HG02970 (cell line): ENCODE measurements at regions not wholly inside any gene's neighbourhood (a gene's known extent, or its start where the extent isn't known, plus 50 kb on each side); places are given as distances from the start of the nearest gene placed in this dataset.
"Not testable (repeated sequence)": the region's sequence is repeated elsewhere in the genome, so short reads cannot be mapped to it uniquely, and the experiment has no call there.

ENCODE experiments used
- ATAC-seq: cut with Tn5 transposase; IDR thresholded peaks from one replicate; pipeline ENCODE4 v1.9.1; 2021; ENCODE audit warnings: mild to moderate bottlenecking, moderate library complexity, moderate number of reproducible peaks; ENCODE audit not compliant: unreplicated experiment, low FRiP score

- not testable (repeated sequence) for ATAC-seq
Measured at GRCh38 chr7:19882893-19883292, 109.5 kb upstream of the TMEM196 start.

GRCh38 chr7:19872094-19872493 lies 98.7 kb upstream of the TMEM196 start:
- no peak for ATAC-seq

GRCh38 chr7:19871102-19871501 lies 97.7 kb upstream of the TMEM196 start:
- no peak for ATAC-seq

GRCh38 chr7:19869979-19870378 lies 96.6 kb upstream of the TMEM196 start:
- ATAC-seq = peak; percentile 54

- no peak for ATAC-seq
Measured at GRCh38 chr7:19853261-19853832, 79.9 kb upstream of the TMEM196 start.

GRCh38 chr7:19852192-19852591 lies 78.8 kb upstream of the TMEM196 start:
- no peak for ATAC-seq

- ATAC-seq = no peak
Measured at GRCh38 chr7:19851504-19851903, 78.1 kb upstream of the TMEM196 start.

- ATAC-seq = no peak
Measured at GRCh38 chr7:19834566-19834965, 61.1 kb upstream of the TMEM196 start.

- no peak for ATAC-seq
Measured at GRCh38 chr7:19830604-19831003, 57.2 kb upstream of the TMEM196 start.
